ENCODE measurements at regions not wholly inside any gene's neighbourhood (a gene's known extent, or its start where the extent isn't known, plus 50 kb on each side); places are given as distances from the start of the nearest gene placed in this dataset.

- no peak overlapping the region for H3K4me3 Mint-ChIP-seq
- H3K27me3 Mint-ChIP-seq (ENCODE audit: low read depth) = no peaks in the 10 kb centered on the region
- H3K9me3 Mint-ChIP-seq = no peaks in the 10 kb centered on the region
- H3K4me1 Mint-ChIP-seq (ENCODE audit: low read depth) = no peaks in the 10 kb centered on the region
- H3K27ac Mint-ChIP-seq = no peak overlapping the region
- DNase-seq (ENCODE audit: low spot score) = no peak
- no peaks in the 10 kb centered on the region for H3K36me3 Mint-ChIP-seq (ENCODE audit: low read depth)
Measured at GRCh38 chr5:2272755-2273154, 390.0 kb upstream of the IRX4 start.

GRCh38 chr5:2272039-2272438, 389.3 kb upstream of the IRX4 start:
- Mint-ChIP-seq H3K36me3 (ENCODE audit: low read depth) (no peaks in the 10 kb centered on the region), H3K4me3 (no peak overlapping the region), H3K27ac (no peak overlapping the region), H3K9me3 (no peaks in the 10 kb centered on the region), H3K4me1 (ENCODE audit: low read depth) (no peaks in the 10 kb centered on the region), H3K27me3 (ENCODE audit: low read depth) (no peaks in the 10 kb centered on the region)
- no peak for DNase-seq (ENCODE audit: low spot score)

DNA sequence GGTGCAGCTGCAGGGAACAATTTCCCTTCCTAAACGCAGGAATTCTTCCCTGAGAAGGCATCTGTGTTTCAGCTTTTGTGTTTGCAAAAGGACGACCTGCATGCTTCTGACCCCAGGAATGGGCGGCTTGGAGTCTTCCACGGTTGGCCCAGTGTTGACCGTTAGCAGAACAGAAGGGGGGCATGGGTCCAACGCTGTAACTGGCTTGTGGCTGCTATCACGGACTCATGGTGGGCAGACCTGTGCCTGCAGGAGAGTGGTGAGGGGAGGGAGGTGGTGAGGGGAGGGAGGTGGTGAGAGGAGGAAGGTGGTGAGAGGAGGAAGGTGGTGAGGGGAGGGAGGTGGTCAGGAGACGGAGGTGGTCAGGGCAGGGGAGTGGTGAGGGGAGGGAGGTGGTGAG, 388.6 kb upstream of the IRX4 start:
- Mint-ChIP-seq H3K4me3 (no peak overlapping the region), H3K36me3 (ENCODE audit: low read depth) (no peaks in the 10 kb centered on the region), H3K27me3 (ENCODE audit: low read depth) (no peaks in the 10 kb centered on the region), H3K4me1 (ENCODE audit: low read depth) (no peaks in the 10 kb centered on the region), H3K27ac (no peak overlapping the region), H3K9me3 (no peaks in the 10 kb centered on the region)
- DNase-seq (ENCODE audit: low spot score) = no peak

DNA sequence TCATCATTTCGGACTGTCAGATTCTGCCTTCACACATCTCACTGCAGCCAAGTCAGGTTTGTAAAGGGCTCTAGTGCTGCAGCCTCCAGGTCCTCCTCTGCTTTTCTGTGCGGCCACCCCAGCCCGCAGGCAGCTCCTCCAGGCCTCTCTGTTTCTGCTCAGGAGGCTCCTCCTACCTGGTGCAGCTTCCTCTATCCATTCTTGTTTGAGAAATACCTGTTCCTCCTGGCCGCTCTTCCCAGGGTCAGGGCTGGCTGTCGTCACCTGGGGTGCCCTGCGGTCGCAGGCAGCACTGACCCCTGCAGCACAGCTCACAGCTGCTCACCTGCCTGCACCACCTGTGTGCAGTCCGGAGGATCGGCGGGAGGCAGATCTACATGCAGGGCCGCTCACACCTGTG, 387.7 kb upstream of the IRX4 start:
- H3K27me3 Mint-ChIP-seq (ENCODE audit: low read depth) = no peaks in the 10 kb centered on the region
- H3K27ac Mint-ChIP-seq = no peak overlapping the region
- H3K36me3 Mint-ChIP-seq (ENCODE audit: low read depth) = no peaks in the 10 kb centered on the region
- DNase-seq (ENCODE audit: low spot score) = no peak
- H3K9me3 Mint-ChIP-seq = no peaks in the 10 kb centered on the region
- H3K4me1 Mint-ChIP-seq (ENCODE audit: low read depth) = no peaks in the 10 kb centered on the region
- H3K4me3 Mint-ChIP-seq = no peak overlapping the region

DNA sequence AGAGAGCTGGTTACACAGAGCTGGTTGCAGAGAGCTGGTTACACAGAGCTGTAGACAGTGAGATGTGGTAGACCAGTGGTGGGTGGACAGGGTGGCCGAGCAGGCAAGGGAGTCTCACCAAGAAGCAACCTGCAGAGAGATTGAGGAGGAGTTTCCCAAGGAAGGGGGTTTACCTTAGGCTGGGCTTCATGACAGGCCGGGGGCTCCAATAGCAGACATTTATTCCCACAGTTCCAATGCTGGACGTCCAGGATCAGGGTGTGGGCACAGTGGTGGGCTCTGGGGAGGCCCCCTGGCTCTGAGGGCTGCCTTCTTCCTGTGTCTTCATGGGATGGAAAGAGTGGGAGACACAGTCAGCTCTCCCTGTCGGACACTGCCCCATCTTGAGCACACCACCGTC, 386.9 kb upstream of the IRX4 start:
- H3K27me3 Mint-ChIP-seq (ENCODE audit: low read depth) = no peaks in the 10 kb centered on the region
- no peak overlapping the region for H3K4me3 Mint-ChIP-seq
- H3K36me3 Mint-ChIP-seq (ENCODE audit: low read depth) = no peaks in the 10 kb centered on the region
- H3K9me3 Mint-ChIP-seq = no peaks in the 10 kb centered on the region
- no peak for DNase-seq (ENCODE audit: low spot score)
- no peak overlapping the region for H3K27ac Mint-ChIP-seq
- H3K4me1 Mint-ChIP-seq (ENCODE audit: low read depth) = no peaks in the 10 kb centered on the region

DNA sequence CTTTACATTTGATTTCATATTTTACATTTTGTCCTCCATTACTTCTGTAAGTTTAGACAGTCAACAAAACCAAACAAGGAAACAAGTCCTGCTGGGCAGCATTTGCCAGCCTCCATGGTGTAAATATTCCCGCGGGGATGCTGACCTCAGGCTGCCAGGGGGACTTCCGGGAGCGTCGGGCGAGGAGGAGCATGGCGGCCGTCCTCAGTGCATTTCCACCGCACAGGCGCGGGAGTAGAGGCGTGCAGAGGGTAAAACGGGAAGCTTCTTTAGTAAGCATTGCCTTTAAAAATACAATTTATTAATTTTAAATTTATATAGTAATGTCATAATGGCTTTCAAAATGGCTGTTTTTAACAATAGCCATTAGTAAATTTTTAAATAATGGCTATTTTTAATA, 385.3 kb upstream of the IRX4 start:
- H3K36me3 Mint-ChIP-seq (ENCODE audit: low read depth) = no peaks in the 10 kb centered on the region
- no peak overlapping the region for H3K27ac Mint-ChIP-seq

DNA sequence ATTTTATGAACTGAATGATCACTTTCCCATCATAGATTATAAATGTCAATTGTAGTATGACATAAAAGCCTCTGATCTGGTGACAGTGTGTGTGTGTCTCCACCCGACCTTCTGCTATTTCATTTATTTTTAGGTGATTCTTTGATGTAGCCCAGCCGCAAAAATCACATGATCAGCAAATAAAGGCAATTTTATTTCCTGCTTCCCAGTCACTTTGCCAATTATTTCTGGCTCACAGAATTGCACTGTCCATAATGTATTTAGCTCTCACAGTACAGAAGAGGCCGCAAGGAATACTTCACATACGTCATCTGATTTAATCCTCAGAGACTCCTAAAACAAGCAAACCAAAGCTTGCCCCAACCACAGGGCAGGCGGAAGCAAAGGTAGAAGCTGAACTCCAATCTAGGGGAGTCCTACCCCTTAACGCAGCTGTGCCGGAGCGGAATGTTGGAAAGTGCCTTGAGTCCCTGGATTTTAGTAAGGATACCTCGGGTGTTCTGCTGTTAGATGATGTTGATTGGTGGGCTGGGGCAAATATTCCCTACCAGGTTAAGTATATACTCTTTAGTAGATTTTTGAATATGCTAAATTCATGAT, 384.0 kb upstream of the IRX4 start:
- no peaks in the 10 kb centered on the region for H3K36me3 Mint-ChIP-seq (ENCODE audit: low read depth)
- H3K9me3 Mint-ChIP-seq = no peaks in the 10 kb centered on the region
- no peaks in the 10 kb centered on the region for H3K4me1 Mint-ChIP-seq (ENCODE audit: low read depth)
- no peak overlapping the region for H3K4me3 Mint-ChIP-seq
- no peak for DNase-seq (ENCODE audit: low spot score)
- H3K27me3 Mint-ChIP-seq (ENCODE audit: low read depth) = no peaks in the 10 kb centered on the region
- H3K27ac Mint-ChIP-seq = no peak overlapping the region

More for the DNA sequence above, 385.3 kb upstream of the IRX4 start:
- no peaks in the 10 kb centered on the region for H3K27me3 Mint-ChIP-seq (ENCODE audit: low read depth)
- H3K9me3 Mint-ChIP-seq = no peaks in the 10 kb centered on the region
- no peaks in the 10 kb centered on the region for H3K4me1 Mint-ChIP-seq (ENCODE audit: low read depth)
- no peak overlapping the region for H3K4me3 Mint-ChIP-seq
- DNase-seq (ENCODE audit: low spot score) = no peak

GRCh38 chr5:2265341-2265740, 382.6 kb upstream of the IRX4 start:
- H3K36me3 Mint-ChIP-seq (ENCODE audit: low read depth) = no peaks in the 10 kb centered on the region
- H3K27ac Mint-ChIP-seq = no peak overlapping the region
- no peaks in the 10 kb centered on the region for H3K4me1 Mint-ChIP-seq (ENCODE audit: low read depth)
- DNase-seq (ENCODE audit: low spot score) = no peak
- H3K9me3 Mint-ChIP-seq = no peaks in the 10 kb centered on the region
- no peaks in the 10 kb centered on the region for H3K27me3 Mint-ChIP-seq (ENCODE audit: low read depth)
- no peak overlapping the region for H3K4me3 Mint-ChIP-seq

GRCh38 chr5:2263763-2264162, 381.0 kb upstream of the IRX4 start:
- no peak overlapping the region for H3K27ac Mint-ChIP-seq
- no peaks in the 10 kb centered on the region for H3K27me3 Mint-ChIP-seq (ENCODE audit: low read depth)
- no peaks in the 10 kb centered on the region for H3K4me1 Mint-ChIP-seq (ENCODE audit: low read depth)
- no peak for DNase-seq (ENCODE audit: low spot score)
- no peak overlapping the region for H3K4me3 Mint-ChIP-seq
- no peaks in the 10 kb centered on the region for H3K36me3 Mint-ChIP-seq (ENCODE audit: low read depth)
- no peaks in the 10 kb centered on the region for H3K9me3 Mint-ChIP-seq

DNA sequence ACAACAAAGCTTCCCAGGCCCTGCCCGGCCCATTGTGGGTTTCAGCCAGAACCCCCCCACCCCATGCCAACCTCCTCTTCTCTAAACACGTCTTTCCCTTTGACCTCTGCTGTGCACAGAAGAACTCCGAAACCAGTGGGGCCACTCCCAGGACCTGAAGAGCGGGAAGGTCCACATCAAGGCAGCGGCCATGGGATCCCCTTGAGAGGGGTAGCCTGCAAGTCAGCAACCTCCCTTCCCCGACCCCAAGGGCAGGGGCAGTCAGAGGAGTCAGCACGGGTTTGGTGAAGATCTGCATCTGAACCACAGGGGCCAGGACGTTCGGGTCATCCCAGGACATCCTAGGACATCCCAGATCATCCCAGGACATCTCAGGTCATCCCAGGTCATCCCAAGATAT, 379.9 kb upstream of the IRX4 start:
- no peak overlapping the region for H3K4me3 Mint-ChIP-seq
- H3K36me3 Mint-ChIP-seq (ENCODE audit: low read depth) = no peaks in the 10 kb centered on the region
- no peak for DNase-seq (ENCODE audit: low spot score)
- no peaks in the 10 kb centered on the region for H3K4me1 Mint-ChIP-seq (ENCODE audit: low read depth)
- no peak overlapping the region for H3K27ac Mint-ChIP-seq
- H3K27me3 Mint-ChIP-seq (ENCODE audit: low read depth) = no peaks in the 10 kb centered on the region
- no peaks in the 10 kb centered on the region for H3K9me3 Mint-ChIP-seq

DNA sequence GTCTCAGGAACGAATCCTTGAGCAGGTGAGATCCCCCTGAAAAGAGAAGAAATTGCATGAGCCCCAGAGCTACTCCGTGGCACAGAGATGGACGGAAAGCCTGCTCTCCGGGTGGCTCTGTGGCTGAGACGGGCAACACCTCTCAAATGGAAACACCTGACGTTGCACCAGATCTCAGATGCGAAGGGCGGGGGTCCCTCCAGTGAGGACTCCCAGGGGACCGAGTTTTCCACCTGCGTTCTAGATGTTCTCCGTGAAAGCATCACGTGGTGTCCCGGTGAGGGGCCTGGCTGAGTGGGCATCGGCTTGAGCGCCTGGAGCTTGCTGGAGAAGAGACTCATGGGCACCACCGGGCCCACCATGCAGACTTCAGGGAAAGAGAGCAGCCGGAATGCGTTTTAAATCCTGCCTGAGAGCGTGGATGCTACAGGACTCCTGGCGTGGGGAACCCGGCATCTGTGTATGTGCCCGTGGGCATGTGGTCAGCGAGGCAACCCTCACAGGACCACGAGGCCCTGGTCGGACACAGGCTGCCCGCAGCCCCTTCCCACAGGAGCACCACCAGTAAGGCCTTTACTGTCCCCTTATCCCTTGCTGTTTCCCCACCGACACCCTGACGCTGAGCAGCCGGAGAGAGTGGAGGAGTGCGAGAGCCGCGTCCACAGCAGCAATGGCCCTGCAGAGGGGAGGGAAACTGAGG, 378.4 kb upstream of the IRX4 start:
- no peak for DNase-seq (ENCODE audit: low spot score)
- H3K27me3 Mint-ChIP-seq (ENCODE audit: low read depth) = no peaks in the 10 kb centered on the region
- H3K9me3 Mint-ChIP-seq = no peaks in the 10 kb centered on the region
- H3K27ac Mint-ChIP-seq = no peak overlapping the region
- no peaks in the 10 kb centered on the region for H3K4me1 Mint-ChIP-seq (ENCODE audit: low read depth)
- no peak overlapping the region for H3K4me3 Mint-ChIP-seq
- no peaks in the 10 kb centered on the region for H3K36me3 Mint-ChIP-seq (ENCODE audit: low read depth)

DNA sequence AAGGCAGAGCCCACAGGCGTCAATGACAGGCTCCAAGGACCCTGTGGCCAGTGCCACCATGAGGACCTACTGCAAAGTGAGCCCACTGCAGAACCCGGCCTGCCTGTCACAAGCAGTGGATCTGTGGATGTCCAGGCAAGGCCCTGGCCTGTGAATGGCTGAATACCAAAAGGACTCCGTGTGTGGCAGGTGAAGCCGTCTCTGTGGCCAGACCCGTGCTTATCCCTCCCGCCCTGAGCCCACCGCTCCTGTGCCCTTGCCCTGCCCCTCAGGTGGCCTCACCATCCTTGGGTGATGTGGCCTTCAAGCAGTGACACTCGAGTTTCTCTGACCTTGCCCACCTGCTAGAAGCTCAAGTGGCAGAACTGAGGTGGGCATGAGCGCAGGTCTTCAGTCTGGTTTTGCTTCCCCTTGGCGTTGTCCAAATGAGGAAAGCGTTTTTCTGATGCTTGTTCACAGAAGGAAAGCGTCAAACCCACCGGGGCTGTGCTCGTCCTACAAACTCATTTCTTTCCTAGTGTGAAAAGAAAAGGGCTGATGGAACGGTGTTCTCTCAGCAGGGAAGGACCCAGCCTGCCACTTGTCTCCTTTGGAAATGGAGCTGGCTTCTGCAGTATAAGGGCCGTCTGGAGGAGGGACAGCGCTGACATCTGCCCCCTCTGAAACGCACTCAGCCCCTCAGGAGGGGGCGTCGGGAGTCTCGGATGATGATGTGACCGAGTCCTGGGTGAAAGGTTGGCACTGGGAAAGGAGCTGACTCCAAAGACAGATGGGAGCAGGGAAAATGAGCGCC, 377.7 kb upstream of the IRX4 start:
- Mint-ChIP-seq H3K4me1 (ENCODE audit: low read depth) (no peaks in the 10 kb centered on the region), H3K36me3 (ENCODE audit: low read depth) (no peaks in the 10 kb centered on the region), H3K27ac (no peak overlapping the region), H3K9me3 (no peaks in the 10 kb centered on the region), H3K4me3 (no peak overlapping the region), H3K27me3 (ENCODE audit: low read depth) (no peaks in the 10 kb centered on the region)
- DNase-seq (ENCODE audit: low spot score) = no peak

DNA sequence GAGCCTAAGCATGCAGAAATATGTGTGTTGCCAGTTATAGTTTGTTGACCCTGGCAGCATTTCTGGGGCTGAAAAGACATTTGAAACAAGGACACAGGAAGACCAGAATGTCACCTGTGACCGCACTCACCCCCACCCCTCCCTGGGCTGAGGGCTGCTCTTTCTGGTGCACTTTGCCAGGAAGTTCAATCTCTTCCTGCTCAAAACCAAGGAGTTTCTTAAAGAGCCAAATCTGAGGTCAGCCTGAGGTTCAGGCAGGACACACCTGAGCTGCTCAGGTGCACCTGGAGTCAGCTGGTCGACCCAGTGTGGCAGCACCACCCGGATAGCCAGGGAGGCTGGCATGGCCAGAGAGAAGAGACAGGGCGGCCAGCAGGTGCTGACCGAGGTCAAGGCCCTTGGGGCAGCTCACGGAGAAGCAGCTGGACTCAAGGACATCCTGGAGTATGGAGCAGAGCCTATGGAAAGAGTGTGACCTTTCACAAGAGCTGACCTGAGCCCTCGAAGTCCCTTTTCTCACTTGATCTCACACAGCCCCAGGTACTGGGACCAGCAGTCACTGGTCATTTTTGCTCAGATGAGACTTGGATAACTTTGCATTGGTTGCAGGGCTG, 376.9 kb upstream of the IRX4 start:
- H3K4me1 Mint-ChIP-seq (ENCODE audit: low read depth) = no peaks in the 10 kb centered on the region
- no peaks in the 10 kb centered on the region for H3K9me3 Mint-ChIP-seq
- no peak for DNase-seq (ENCODE audit: low spot score)
- no peak overlapping the region for H3K27ac Mint-ChIP-seq
- no peaks in the 10 kb centered on the region for H3K36me3 Mint-ChIP-seq (ENCODE audit: low read depth)
- no peaks in the 10 kb centered on the region for H3K27me3 Mint-ChIP-seq (ENCODE audit: low read depth)
- H3K4me3 Mint-ChIP-seq = no peak overlapping the region

DNA sequence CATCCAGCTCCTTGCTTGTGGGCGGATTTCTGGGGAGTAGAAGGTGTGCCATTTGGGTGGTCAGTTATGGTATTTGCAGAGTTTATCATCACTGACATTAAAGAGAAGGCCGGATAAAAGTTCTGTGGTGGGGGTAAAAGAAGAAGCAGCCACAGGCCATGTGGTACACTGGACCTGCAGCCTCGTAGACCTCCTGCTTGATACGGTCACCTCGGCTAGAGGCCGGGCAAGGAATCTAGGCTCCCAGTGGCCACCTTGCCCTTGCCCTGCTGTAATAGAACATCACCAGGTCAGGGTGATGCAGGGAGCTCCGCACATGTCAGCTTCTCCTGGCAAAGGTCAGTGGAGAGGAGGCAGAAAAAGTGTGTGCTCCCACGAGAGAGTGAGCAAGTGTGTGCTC, 376.1 kb upstream of the IRX4 start:
- no peaks in the 10 kb centered on the region for H3K36me3 Mint-ChIP-seq (ENCODE audit: low read depth)
- no peak overlapping the region for H3K4me3 Mint-ChIP-seq
- H3K27me3 Mint-ChIP-seq (ENCODE audit: low read depth) = no peaks in the 10 kb centered on the region
- no peak overlapping the region for H3K27ac Mint-ChIP-seq
- DNase-seq (ENCODE audit: low spot score) = no peak
- no peaks in the 10 kb centered on the region for H3K9me3 Mint-ChIP-seq
- peaks cover 1% of the 10 kb centered on the region for H3K4me1 Mint-ChIP-seq (ENCODE audit: low read depth)

Data from T-helper 2 cell treated with Interferon-gamma antibody and Interleukin-4, amounts not matched to agents 5 μg/mL and 100 μg/mL, for 36 hours (primary cell).